ENCODE measurements at regions not wholly inside any gene's neighbourhood (a gene's known extent, or its start where the extent isn't known, plus 50 kb on each side); places are given as distances from the start of the nearest gene placed in this dataset.

DNA sequence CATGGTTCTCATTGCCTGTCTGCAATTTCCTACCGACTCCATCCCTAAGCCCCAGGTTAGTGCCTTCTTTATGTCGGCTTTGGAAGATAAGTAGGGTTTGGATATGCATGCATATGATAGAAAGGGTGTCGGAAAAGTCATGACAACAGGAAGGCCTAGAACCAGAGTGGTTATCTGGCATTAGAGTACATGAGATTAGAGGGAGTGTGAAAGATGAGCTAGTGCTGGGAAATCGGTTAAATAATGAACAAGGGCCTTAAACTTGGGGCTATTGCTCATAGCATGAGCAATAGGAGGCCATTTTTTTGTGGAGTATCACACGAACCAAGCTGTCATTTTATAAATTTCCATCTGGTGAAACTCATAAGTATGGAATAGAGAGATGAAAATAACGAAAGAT lies 54.0 kb upstream of the LPP start:
- Histone ChIP-seq H3K4me3 (ENCODE audit: low read length in 2 of 2) (no peak overlapping the region), H3K9me3 (ENCODE audit: control insufficient read depth, low read length) (peaks cover 7% of the 10 kb centered on the region), H3K27ac (ENCODE audit: low read depth in 1 of 2, low read length in 2 of 2) (no peak overlapping the region), H3K27me3 (ENCODE audit: control insufficient read depth in 1 of 2, insufficient read depth in 2 of 2, low read length in 1 of 2) (no peaks in the 10 kb centered on the region), H3K4me1 (ENCODE audit: control insufficient read depth in 1 of 2, insufficient read depth in 2 of 2, low read length in 2 of 2) (no peaks in the 10 kb centered on the region), H3K36me3 (ENCODE audit: control insufficient read depth in 1 of 2, insufficient read depth in 2 of 2, low read length in 1 of 2) (no peaks in the 10 kb centered on the region)
- intact Hi-C loops (cut with DNase I) = no loop called here
- ATAC-seq (ENCODE audit: low FRiP score) (no peak), DNase-seq (no peak)
- 94 to 97% methylated on average over 6 of the region's 6 CpGs for WGBS, 2 donors

GRCh38 chr3:188102861-188103547 lies 51.0 kb upstream of the LPP start:
- H3K9me3 ChIP-seq (ENCODE audit: control insufficient read depth, low read length) = peaks cover 7% of the 10 kb centered on the region
- H3K36me3 ChIP-seq (ENCODE audit: control insufficient read depth in 1 of 2, insufficient read depth in 2 of 2, low read length in 1 of 2) = no peaks in the 10 kb centered on the region
- intact Hi-C loops (cut with DNase I) = no loop called here
- no peaks in the 10 kb centered on the region for H3K27me3 ChIP-seq (ENCODE audit: control insufficient read depth in 1 of 2, insufficient read depth in 2 of 2, low read length in 1 of 2)
- WGBS, 2 donors = 93 to 94% methylated on average over 6 of the region's 6 CpGs
- DNase-seq (no peak), ATAC-seq (ENCODE audit: low FRiP score) (no peak)
- no peak overlapping the region for H3K4me3 ChIP-seq (ENCODE audit: low read length in 2 of 2)
- H3K4me1 ChIP-seq (ENCODE audit: control insufficient read depth in 1 of 2, insufficient read depth in 2 of 2, low read length in 2 of 2) = no peaks in the 10 kb centered on the region
- H3K27ac ChIP-seq (ENCODE audit: low read depth in 1 of 2, low read length in 2 of 2) = no peak overlapping the region

GRCh38 chr3:188104050-188104449 lies 49.9 kb upstream of the LPP start:
- DNase-seq (no peak), ATAC-seq (ENCODE audit: low FRiP score) (no peak)
- Histone ChIP-seq H3K36me3 (ENCODE audit: control insufficient read depth in 1 of 2, insufficient read depth in 2 of 2, low read length in 1 of 2) (no peaks in the 10 kb centered on the region), H3K4me3 (ENCODE audit: low read length in 2 of 2) (no peak overlapping the region), H3K4me1 (ENCODE audit: control insufficient read depth in 1 of 2, insufficient read depth in 2 of 2, low read length in 2 of 2) (no peaks in the 10 kb centered on the region), H3K9me3 (ENCODE audit: control insufficient read depth, low read length) (peaks cover 7% of the 10 kb centered on the region), H3K27me3 (ENCODE audit: control insufficient read depth in 1 of 2, insufficient read depth in 2 of 2, low read length in 1 of 2) (no peaks in the 10 kb centered on the region), H3K27ac (ENCODE audit: low read depth in 1 of 2, low read length in 2 of 2) (no peak overlapping the region)
- intact Hi-C loops (cut with DNase I) = no loop called here
- 77 to 89% methylated on average over 5 of the region's 5 CpGs for WGBS, 2 donors

All from aorta (tissue), 5 donors.